ENCODE measurements at regions not wholly inside any gene's neighbourhood (a gene's known extent, or its start where the extent isn't known, plus 50 kb on each side); places are given as distances from the start of the nearest gene placed in this dataset.

GRCh38 chr13:64506246-64506645, 2723.9 kb downstream of the PCDH9 start:
- TF ChIP-seq CTCF (IDR thresholded peaks at IDR 0.05) (no peak), ZFX (IDR thresholded peaks at IDR 0.05; ENCODE audit: borderline replicate concordance) (no peak)

Measured in 22Rv1 (cell line).